ENCODE measurements at regions not wholly inside any gene's neighbourhood (a gene's known extent, or its start where the extent isn't known, plus 50 kb on each side); places are given as distances from the start of the nearest gene placed in this dataset.
"Not testable (repeated sequence)": the region's sequence is repeated elsewhere in the genome, so short reads cannot be mapped to it uniquely, and the experiment has no call there.

DNA sequence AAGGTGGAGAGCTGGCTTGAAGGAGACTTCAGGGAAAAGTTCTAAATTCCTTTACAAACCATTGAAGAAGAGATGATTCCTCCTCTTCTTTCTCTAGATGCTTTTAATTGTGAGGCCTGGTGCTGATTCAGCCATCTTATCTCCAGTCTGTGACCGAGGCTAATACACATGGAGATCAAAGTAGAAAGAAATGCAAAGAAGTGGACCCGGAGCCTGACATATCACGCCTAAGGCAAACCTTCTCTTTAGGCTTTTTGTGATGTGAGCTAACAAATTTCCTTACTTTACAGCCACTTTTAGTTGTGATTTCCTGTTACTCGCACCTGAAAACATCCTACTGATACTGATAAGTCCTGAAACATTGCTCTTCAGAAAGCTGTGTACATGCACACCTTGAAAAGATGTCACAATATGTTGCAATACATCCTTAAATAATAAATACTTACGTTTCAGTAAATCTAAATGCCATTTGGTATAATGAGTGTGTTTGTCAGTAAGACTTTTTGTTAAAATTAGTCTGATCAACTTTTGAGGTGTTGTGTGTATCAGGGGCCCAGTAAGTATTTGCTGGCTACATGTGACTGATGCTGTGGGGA, 192.4 kb downstream of the BAMBI start:
- no peak for DNase-seq

DNA sequence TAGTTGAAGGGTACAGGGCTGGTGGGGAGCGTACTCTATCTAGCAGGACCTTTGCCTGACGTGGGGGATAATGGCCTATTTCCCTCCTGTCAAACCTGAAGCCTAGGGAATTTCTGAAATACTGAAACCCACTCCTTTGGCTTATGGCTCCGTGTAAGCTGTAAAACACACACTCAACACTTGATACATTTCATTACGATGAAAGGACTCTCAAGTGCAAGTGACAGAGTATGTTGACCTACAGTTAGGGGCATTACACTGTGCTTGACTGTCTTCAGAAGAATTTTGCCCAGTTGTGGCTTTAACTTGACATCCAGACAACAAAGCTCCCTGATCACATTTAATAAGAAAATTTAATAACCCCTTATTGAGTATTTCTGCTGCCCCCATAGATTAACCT, 194.3 kb downstream of the BAMBI start:
- DNase-seq: no peak

DNA sequence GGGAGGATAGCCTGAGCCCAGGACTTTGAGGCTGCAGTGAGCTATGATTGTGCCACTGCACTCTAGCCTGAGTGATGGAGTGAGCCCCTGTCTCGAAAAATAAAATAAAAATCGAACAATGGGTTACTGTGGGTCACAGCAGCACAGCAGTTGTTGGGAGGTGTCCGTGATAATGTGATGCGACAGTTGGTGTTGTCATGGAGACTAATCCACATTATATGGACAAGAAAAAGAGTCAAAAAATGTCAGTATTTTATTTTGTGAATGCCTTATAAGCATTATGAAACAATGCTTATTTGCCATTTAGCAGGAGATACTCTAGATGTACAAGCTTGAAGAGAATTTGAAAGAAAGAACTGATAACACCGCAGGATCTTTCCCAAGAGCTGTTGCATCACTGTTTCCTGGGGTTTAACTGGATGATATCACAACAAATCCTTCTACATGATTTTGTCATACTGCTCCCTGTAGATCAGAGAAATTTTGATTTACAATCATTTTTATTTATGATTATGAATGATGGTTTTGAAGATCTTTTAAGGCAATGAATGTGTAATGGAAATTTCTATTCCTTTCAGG, 195.4 kb downstream of the BAMBI start:
- no peak for DNase-seq

DNA sequence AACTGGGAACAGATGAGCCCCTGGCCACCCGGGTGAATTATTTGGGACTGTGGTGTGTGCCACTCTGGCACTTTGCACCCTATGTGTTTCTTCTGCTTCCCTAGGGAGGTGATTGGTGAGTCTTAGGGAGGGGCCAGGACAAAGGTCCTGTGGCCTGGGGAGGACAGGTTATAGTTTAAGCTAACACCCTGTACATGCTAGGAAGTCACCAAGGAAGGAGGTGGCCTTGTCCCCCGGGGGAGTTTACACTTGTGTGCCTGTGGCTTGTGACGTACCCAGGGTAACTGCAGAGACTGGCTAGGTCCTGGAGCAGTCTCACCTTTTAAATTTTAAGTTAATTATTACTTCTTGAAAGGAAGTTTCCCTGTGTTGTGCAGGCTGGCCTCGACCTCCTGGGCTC, 196.2 kb downstream of the BAMBI start:
- no peak for DNase-seq

DNA sequence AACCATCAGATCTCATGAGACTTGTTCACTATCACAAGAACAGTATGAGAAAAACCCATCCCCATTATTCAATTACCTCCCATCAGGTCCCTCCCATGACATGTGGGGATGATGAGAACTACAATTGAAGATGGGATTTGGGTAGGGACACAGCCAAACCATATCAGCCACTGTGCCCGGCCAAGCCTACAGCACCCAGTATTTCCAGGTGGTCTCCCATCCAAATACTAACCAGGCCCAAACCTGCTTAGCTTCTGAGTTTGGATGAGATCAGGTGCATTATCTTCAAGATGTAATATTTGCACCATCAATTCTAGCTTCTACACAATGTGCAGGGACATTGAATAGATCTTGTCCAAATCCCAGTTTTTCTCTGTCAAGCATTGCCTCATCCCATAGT, 196.9 kb downstream of the BAMBI start:
- no peak for DNase-seq

DNA sequence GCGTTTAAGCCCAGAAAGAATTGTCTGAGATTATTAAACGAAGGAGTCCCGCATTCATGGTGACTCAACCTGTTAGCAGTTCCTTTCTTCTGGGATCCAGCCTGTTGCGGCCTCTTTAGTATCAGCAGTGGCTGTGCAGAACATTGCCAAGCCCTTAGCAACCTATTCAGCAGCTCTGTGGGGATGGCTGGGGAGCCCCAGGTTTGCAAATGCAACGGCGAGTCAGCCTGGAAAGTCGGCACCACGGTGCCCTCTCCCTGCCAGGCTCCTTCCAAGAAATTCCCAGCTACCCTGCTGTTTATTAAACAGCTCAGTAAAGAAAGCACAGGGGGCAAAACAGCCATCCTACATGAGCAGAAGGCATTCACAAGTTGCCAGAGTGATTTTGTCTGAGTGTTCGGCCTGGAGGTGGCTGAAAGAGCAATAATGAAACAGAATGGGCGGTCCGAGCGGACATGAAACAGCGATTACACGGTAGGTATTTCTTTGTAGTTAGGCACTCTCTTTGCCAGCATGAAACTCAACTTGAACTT, 198.3 kb downstream of the BAMBI start:
- DNase-seq: no peak

- DNase-seq: no peak
Observed at GRCh38 chr10:28878236-28878970, 201.1 kb downstream of the BAMBI start.

DNA sequence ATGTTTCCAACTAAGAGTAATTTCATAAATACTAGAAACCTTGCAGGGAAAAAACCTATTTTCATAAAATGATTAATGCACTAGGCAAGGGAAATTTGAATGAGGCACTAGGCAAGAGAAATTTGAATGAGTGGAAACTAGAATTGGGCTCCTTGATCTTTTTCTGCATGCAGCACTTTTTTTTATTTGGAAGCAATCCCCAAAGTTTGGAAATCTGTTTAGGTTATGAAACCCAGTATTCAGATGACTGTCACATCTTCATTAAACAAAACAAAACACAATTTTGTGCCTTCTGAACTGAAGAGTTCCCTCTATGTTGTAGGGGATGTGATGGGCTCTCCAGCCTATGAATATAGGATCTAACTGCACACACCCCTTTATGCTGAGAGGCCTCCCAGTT, 201.9 kb downstream of the BAMBI start:
- DNase-seq: no peak

DNA sequence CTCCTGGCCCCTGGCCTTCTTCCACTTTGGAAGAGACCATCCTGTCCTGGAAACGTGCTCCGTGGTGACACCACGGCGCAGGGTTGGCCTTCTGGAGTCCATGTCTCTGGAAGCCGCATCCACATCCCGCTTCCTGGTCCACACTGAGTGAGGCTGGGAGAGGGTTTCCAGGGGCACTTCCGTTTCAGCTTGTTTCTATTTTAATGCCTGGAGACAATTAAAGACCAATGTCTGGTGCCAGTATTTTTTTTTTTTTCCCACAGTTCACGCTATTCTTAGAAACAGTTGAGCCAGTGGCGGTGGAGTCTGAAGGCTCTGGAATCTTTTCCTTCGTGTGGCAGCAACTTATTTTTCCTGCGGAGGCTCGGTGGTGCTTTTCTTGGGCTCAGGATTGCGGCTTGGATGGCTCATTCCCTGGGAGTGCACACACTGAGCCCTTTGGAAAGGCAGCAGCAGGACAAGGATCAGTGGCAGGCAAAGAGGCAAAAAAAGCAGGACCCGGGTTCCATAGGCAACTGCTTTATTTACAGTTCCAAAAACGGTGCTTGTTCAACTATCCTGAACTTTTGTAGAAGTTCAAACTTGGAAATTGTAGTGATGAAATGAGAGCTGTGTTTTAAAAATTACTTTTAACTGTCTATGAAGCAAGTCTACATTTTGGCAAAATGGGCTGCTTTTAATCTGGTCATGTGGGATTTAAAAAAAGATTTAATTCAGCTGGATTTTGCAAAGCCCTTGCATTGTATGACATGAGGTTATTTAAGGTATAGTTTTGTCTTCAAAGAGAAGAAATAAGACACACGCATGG, 202.8 kb downstream of the BAMBI start:
- DNase-seq: no peak

- no peak for DNase-seq
Observed at GRCh38 chr10:28880683-28880950, 203.3 kb downstream of the BAMBI start.

DNA sequence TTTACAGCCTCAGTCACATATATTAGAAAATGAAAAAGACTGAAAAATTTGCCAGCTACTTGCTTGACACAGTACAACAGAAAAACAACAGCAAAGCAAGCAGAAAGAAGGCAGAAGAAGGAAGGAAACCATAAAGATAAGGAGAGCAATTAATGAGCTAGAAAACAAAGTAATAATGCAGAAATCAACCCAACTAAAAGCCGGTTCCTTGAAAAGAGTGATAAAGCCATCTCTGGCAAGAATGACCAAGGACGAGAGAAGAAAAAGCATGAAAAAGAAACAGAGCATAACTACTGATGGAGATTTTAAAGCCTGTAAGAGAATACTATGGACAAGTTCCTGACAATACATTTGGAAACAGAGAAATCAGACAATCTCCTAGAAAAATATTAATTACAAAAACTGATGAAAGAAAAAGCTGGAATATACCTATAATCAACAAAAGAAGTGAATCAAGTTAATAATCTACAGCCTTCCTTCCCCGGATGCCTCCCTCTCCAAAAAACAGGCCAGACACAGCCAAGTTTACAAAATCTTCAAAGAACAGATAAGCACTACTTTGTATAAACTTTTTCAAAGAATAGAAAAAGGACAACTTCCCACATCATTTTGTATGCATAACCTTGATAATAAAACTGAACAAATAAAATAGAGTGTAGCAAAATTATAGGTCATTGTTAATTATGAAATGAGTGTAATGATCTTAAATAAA, 204.0 kb downstream of the BAMBI start:
- DNase-seq: no peak

- no peak for DNase-seq
Observed at GRCh38 chr10:28883741-28884423, 206.6 kb downstream of the BAMBI start.

GRCh38 chr10:28890121-28890950, 213.0 kb downstream of the BAMBI start:
- DNase-seq: no peak

DNA sequence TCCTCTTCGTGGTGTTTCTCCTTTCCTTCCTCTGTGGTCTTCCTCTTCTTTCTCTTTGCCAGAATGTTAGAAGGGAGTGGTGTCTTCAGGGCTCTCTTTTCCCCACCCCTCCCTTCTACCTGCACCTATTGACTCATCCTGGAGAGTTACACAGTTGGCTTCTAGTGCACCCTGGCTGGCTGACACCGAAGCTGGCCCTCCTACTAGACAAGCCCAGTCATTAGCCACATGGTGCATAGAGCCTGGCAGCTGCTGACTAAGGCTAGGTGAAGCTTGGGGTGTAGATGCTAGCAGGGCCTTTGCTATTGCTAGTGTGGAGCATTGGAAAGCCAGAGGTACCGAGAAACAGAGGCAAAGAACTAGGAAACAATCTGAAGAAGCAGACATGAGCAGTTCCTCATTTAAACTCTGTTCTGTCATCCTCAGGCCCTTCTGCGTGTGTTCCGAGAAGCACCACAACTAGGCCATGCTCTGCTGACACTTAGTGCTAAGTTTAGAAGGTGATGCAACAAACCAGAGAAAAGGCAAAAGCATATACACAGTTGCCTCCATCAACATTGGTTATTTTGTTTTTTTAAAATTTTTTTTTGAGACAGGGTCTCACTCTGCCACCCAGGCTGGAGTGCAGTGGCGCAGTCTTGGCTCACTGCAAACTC, 213.9 kb downstream of the BAMBI start:
- DNase-seq: no peak

DNA sequence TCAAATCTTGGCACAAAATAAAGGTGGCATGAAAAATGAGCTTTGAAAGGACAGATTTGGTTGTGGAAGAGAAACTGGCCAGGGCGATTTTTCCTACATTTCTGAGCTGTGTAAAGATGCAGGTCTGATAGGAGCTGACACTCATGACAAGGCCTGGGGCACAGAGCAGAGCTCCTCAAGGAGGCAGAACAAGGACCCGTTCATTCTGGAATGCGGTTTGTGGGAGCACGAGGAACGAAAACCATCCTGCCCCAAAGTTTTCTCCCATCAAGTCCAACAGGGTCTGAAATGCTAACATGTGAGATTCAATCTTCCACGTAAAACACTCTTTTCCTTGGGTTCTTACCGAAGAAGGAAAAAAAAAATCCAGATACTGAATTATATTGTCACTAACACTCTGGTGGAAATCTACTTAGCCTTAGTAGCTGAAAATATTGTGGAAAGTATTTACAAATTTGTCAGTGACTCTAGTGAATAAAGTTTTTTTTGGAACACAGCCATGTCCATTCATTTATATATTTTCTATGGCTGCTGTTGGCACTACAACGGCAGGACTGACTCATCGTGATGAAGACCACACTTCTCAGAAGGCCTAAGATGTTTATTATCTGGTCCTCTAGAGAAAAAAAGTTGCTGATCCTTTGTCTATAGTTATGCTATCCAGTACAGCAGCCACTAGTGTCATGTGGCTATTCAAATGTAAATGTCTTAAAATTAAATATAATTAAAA, 215.7 kb downstream of the BAMBI start:
- DNase-seq: no peak

DNA sequence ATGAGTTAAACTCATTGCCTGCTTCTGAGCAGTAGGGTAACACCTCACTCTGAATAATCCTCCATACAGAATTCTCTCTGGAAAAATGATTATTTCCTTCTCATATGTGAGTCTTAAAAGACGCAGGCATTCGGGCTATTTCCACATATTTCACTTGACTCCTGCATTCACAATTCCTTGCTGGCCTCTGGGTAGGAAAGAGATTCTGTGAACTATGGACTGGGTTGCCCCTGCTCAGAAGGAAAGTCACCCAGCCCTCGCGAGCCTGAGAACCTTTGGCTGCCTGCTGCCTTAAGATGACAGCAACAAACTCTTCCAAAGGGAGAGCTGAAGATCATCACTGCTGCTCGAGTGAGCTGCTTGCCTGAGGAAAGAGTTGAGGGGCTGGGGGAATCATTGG, 216.8 kb downstream of the BAMBI start:
- DNase-seq: no peak

GRCh38 chr10:28895671-28896070, 218.3 kb downstream of the BAMBI start:
- not testable (repeated sequence) for DNase-seq

DNA sequence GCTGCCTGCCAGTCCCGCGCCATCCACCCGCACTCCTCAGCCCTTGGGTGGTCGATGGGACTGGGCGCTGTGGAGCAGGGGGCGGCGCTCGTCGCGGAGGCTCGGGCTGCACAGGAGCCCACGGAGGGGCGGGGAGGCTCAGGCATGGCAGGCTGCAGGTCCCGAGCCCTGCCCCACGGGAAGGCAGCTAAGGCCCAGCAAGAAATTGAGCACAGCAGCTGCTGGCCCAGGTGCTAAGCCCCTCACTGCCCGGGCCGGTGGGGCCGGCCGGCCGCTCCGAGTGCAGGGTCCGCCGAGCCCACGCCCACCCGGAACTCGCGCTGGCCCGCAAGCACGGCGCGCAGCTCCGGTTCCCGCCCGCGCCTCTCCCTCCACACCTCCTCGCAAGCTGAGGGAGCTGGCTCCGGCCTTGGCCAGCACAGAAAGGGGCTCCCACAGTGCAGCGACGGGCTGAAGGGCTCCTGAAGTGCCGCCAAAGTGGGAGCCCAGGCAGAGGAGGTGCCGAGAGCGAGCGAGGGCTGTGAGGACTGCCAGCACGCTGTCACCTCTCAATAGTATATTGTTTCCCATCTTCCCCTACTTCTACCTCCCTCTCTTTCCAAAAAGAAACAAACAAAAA, 219.6 kb downstream of the BAMBI start:
- not testable (repeated sequence) for DNase-seq

DNA sequence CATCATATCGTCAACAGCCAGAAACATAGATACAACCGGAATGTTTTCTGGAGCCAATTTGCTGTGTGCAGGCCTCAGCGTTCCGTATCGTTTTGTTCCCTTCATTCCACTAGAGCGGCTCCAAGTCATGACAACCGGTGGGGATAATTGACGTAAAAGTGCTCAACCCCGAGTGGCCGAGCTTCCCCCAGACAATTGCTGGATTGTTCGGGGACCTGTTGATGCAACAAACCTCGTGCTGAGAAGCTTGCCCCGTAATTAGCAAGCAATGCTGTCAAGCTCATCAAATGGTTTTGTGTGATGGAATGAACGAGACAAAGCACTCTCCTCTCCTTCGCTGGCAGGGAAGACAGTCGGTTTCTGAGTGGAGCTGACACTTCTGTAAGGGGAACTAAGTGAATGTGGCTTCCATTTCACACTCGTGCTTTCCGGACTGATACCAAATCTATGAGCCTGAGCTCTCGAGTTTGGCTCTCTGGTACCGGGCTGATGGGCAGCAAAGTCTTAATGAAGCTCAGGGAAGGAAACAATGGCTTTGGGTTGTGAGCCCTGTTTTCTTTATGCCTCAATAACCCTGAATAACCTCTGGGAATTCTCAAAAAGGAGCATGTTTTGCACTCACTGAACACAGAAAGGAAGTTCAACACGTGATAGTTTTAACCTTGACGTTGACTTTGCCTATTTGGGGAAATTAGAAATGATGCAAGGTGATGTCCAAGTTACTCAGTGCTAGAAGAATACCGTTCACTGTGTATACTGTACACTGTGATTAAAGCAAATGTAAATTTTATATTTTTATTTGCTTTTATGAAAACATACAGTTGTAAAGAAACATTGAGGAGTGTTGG, 220.5 kb downstream of the BAMBI start:
- DNase-seq: no peak

Data from KG1 (cell line).